H1 (cell line): ENCODE measurements at regions not wholly inside any gene's neighbourhood (a gene's known extent, or its start where the extent isn't known, plus 50 kb on each side); places are given as distances from the start of the nearest gene placed in this dataset.

Source experiments
- CTCF ChIA-PET: fragments of 300-600 bp; sonication (Branson Sonifier 250); formaldehyde crosslinking; loops from one replicate; lab custom pipeline; 2021; ENCODE audit not compliant: partially characterized antibody; lab: Charles Lee
- POLR2A ChIA-PET: fragments of 300-600 bp; sonication (Branson Sonifier 250); formaldehyde crosslinking; loops from one replicate; lab custom pipeline; 2021; ENCODE audit warnings: inconsistent platforms; ENCODE audit not compliant: partially characterized antibody; lab: Charles Lee
- DNase-seq, 2 experiments: peaks; one replicate each; pipeline versions ENCODE4 v3.0.0 to v3.0.0-alpha.2; 2010 to 2022; ENCODE audit warnings: low spot score in 2 of 2, low read depth in 1 of 2, mixed read lengths in 1 of 2
- FAIRE-seq: peaks from 2 replicates; lab custom pipeline; 2011; peaks lifted over from hg19 to GRCh38; lab: Jason Lieb, UNC
- H2AFZ ChIP-seq: 2 replicates; pipeline ENCODE4 v1.8.1; 2012; ENCODE audit warnings: low read length, inconsistent platforms
- H2AK5ac ChIP-seq: 2 replicates; pipeline ENCODE4 v1.6.1; 2013; ENCODE audit warnings: low read depth, low read length
- H2BK120ac ChIP-seq: replicated peaks from 2 replicates; pipeline ENCODE3; 2013; ENCODE audit warnings: low read depth, low read length, inconsistent platforms
- H2BK12ac ChIP-seq: 2 replicates; pipeline ENCODE4 v1.6.1; 2013; ENCODE audit warnings: low read depth, low read length
- H2BK15ac ChIP-seq: 2 replicates; pipeline ENCODE4 v1.6.1; 2013; ENCODE audit warnings: low read length
- H2BK20ac ChIP-seq: 2 replicates; pipeline ENCODE4 v1.6.1; 2013; ENCODE audit warnings: low read length
- H2BK5ac ChIP-seq: 2 replicates; pipeline ENCODE4 v1.6.1; 2013; ENCODE audit warnings: low read depth, low read length
- H3K14ac ChIP-seq: 2 replicates; pipeline ENCODE4 v1.6.1; 2013; ENCODE audit warnings: inconsistent platforms; ENCODE audit not compliant: insufficient read length
- H3K18ac ChIP-seq: 2 replicates; pipeline ENCODE4 v1.6.1; 2013; ENCODE audit warnings: low read length; ENCODE audit errors: extremely low read depth
- H3K23ac ChIP-seq: 2 replicates; pipeline ENCODE4 v1.6.1; 2013; ENCODE audit warnings: inconsistent platforms; ENCODE audit not compliant: insufficient read length
- H3K23me2 ChIP-seq: 2 replicates; pipeline ENCODE4 v1.6.1; 2013; ENCODE audit warnings: low read depth, low read length
- H3K27ac ChIP-seq: 2 replicates; pipeline ENCODE4 v1.6.1; 2011; ENCODE audit warnings: low read depth, low read length, inconsistent platforms
- H3K27me3 ChIP-seq, 4 experiments: replicated peaks in 1 of 4; 1 replicate in 1 of 4; 2 replicates in 3 of 4; pipeline versions ENCODE4 v1.6.1 to v1.8.1; 2011 to 2013; ENCODE audit warnings: low read length in 3 of 4, mild to moderate bottlenecking in 3 of 4, inconsistent platforms in 2 of 4, mixed read lengths in 2 of 4, moderate library complexity in 1 of 4; ENCODE audit not compliant: control insufficient read depth in 3 of 4, insufficient read depth in 3 of 4; ENCODE audit errors: extremely low read depth in 1 of 4
- H3K36me3 ChIP-seq, 4 experiments: 2 replicates each; pipeline versions ENCODE4 v1.6.1 to v1.8.1; 2011 to 2013; ENCODE audit warnings: mild to moderate bottlenecking in 4 of 4, low read length in 3 of 4, moderate library complexity in 2 of 4, control low read depth in 1 of 4, inconsistent platforms in 1 of 4; ENCODE audit not compliant: insufficient read depth in 4 of 4, control insufficient read depth in 2 of 4
- H3K4ac ChIP-seq: replicated peaks from 2 replicates; pipeline ENCODE3; 2013; ENCODE audit warnings: low read length, low read depth, mixed read lengths, inconsistent platforms; ENCODE audit not compliant: insufficient read length
- H3K4me1 ChIP-seq, 4 experiments: replicated peaks in 1 of 4; 1 replicate in 1 of 4; 2 replicates in 3 of 4; pipeline versions ENCODE4 v1.6.1 to v1.8.1; 2011 to 2013; ENCODE audit warnings: low read length in 3 of 4, inconsistent platforms in 2 of 4, mixed read lengths in 1 of 4; ENCODE audit not compliant: insufficient read depth in 4 of 4, control insufficient read depth in 3 of 4
- H3K4me2 ChIP-seq, 2 experiments: 2 replicates each; pipeline versions ENCODE4 v1.6.1 to v1.8.1; 2011 to 2013; ENCODE audit warnings: low read depth in 2 of 2, low read length in 2 of 2, control low read depth in 1 of 2, inconsistent platforms in 1 of 2, mild to moderate bottlenecking in 1 of 2; ENCODE audit not compliant: insufficient read depth in 1 of 2
- H3K4me3 ChIP-seq, 4 experiments: fragments of 200-600, 300-600 bp in 1 of 4; sonication (generic), shearing (Covaris generic), sonication (Bioruptor Twin) in 1 of 4; 2 replicates each; pipeline versions ENCODE4 v1.5.1 to v1.8.1; 2011 to 2016; ENCODE audit warnings: low read length in 4 of 4, low read depth in 3 of 4, control low read depth in 2 of 4, inconsistent platforms in 2 of 4, mild to moderate bottlenecking in 2 of 4, mixed read lengths in 1 of 4, moderate library complexity in 1 of 4; ENCODE audit not compliant: insufficient read depth in 2 of 4; ENCODE audit errors: extremely low read depth in 1 of 4
- H3K56ac ChIP-seq: replicated peaks from 2 replicates; pipeline ENCODE3; 2013; ENCODE audit warnings: low read depth, mild to moderate bottlenecking, mixed read lengths, low read length, inconsistent platforms; ENCODE audit not compliant: insufficient read length
- H3K79me1 ChIP-seq: 2 replicates; pipeline ENCODE4 v1.6.1; 2013; ENCODE audit warnings: low read depth, low read length, control low read depth
- H3K79me2 ChIP-seq, 2 experiments: 2 replicates each; pipeline versions ENCODE4 v1.6.1 to v1.8.1; 2012 to 2013; ENCODE audit warnings: low read length in 2 of 2, mild to moderate bottlenecking in 2 of 2, inconsistent platforms in 1 of 2; ENCODE audit not compliant: insufficient read depth in 2 of 2, control insufficient read depth in 1 of 2
- H3K9ac ChIP-seq, 4 experiments: replicated peaks in 1 of 4; 1 replicate in 1 of 4; 2 replicates in 3 of 4; pipeline versions ENCODE4 v1.6.1 to v1.8.1; 2011 to 2013; ENCODE audit warnings: low read depth in 3 of 4, low read length in 3 of 4, control low read depth in 2 of 4, mild to moderate bottlenecking in 2 of 4, moderate library complexity in 2 of 4, inconsistent platforms in 1 of 4; ENCODE audit errors: extremely low read depth in 1 of 4
- H3K9me3 ChIP-seq, 2 experiments: 2 replicates each; pipeline versions ENCODE4 v1.6.1 to v1.8.1; 2012 to 2013; ENCODE audit warnings: mild to moderate bottlenecking in 2 of 2, moderate library complexity in 2 of 2, control low read depth in 1 of 2, inconsistent platforms in 1 of 2, low read depth in 1 of 2, low read length in 1 of 2, mixed read lengths in 1 of 2; ENCODE audit not compliant: insufficient read depth in 2 of 2
- H4K20me1 ChIP-seq, 2 experiments: replicated peaks in 1 of 2; 2 replicates each; pipeline versions ENCODE3 to v1.8.1; 2011 to 2013; ENCODE audit warnings: inconsistent platforms in 2 of 2, low read length in 2 of 2, mild to moderate bottlenecking in 1 of 2; ENCODE audit not compliant: insufficient read depth in 2 of 2, control insufficient read depth in 1 of 2
- H4K5ac ChIP-seq: 2 replicates; pipeline ENCODE4 v1.6.1; 2013; ENCODE audit warnings: low read length, low read depth, mixed read lengths, inconsistent platforms; ENCODE audit not compliant: insufficient read length
- H4K8ac ChIP-seq: 2 replicates; pipeline ENCODE4 v1.8.0; 2013; ENCODE audit warnings: mild to moderate bottlenecking, moderate library complexity, low read length, inconsistent platforms; ENCODE audit not compliant: insufficient read depth; ENCODE audit errors: extremely low read depth
- H4K91ac ChIP-seq: replicated peaks from 2 replicates; pipeline ENCODE3; 2013; ENCODE audit warnings: low read length, mixed read lengths, inconsistent platforms; ENCODE audit not compliant: insufficient read length
- SIN3A ChIP-seq, 2 experiments: IDR thresholded peaks in 1 of 2; conservative IDR thresholded peaks in 1 of 2; 2 replicates each; pipeline ENCODE4 v1.6.1; 2011 to 2012; ENCODE audit warnings: low read length in 2 of 2, improper control_type of control experiment in 1 of 2, low read depth in 1 of 2, mild to moderate bottlenecking in 1 of 2
- WGBS, 2 experiments: shearing (Covaris generic) in 1 of 2; methylation state at CpG; one replicate each; pipeline versions ENCODE4 v1.1.6 to v1.1.7; 2013 to 2015; ENCODE audit warnings: low lambda C conversion rate in 2 of 2, mixed read lengths in 2 of 2, inconsistent platforms in 1 of 2, low coverage in 1 of 2, missing lambda C conversion rate in 1 of 2; ENCODE audit not compliant: insufficient replicate concordance in 2 of 2, insufficient coverage in 1 of 2, insufficient read length in 1 of 2; ENCODE audit errors: extremely low coverage in 1 of 2, missing lambda C conversion rate in 1 of 2; 5-methylcytosine and 5-hydroxymethylcytosine counted together

GRCh38 chr7:31408140-31408729 is 67.7 kb upstream of the NEUROD6 start:
- CTCF ChIA-PET, result interaction anchor here (0.7 kb wide), 2 partner anchors 13 to 82 kb away, joined by 3 to 4 read pairs; no protein-coding TSS in a partner anchor
- Histone ChIP-seq H2BK15ac (no peak overlapping the region), H3K9me3 (no peaks in the 10 kb centered on the region), H3K9ac (no peak overlapping the region), H3K23me2 (no peaks in the 10 kb centered on the region; the same call in 1 of the 2 replicates), H4K8ac (no peak overlapping the region), H4K91ac (no peak overlapping the region), H3K23ac (no peak overlapping the region), H3K4me1 (no peaks in the 10 kb centered on the region), H3K14ac (no peak overlapping the region), H3K4ac (no peak overlapping the region), H3K18ac (no peak overlapping the region), H3K56ac (no peak overlapping the region), H3K79me1 (no peaks in the 10 kb centered on the region), H3K4me2 (no peak overlapping the region), H3K36me3 (no peaks in the 10 kb centered on the region), H2BK12ac (no peak overlapping the region), H4K5ac (no peak overlapping the region), H2AFZ (no peak overlapping the region), H2BK5ac (no peak overlapping the region), H2BK120ac (no peak overlapping the region), H2AK5ac (no peak overlapping the region), H3K27ac (no peak overlapping the region), H2BK20ac (no peak overlapping the region), H4K20me1 (no peaks in the 10 kb centered on the region), H3K4me3 (no peak overlapping the region), H3K27me3 (no peaks in the 10 kb centered on the region), H3K79me2 (no peaks in the 10 kb centered on the region)
- POLR2A ChIA-PET, result no interaction called here
- DNase-seq (no peak), FAIRE-seq (no peak)
- 96% methylated on average over 3 of the region's 3 CpGs; no CpG with 5 or more reads in 1 of the 2 experiments for WGBS, 2 experiments
- no peak for TF ChIP-seq SIN3A (conservative IDR thresholded peaks at IDR 0.05 in 1 of 2, IDR thresholded peaks at IDR 0.05 in 1 of 2; ENCODE audit: low read depth in 1 of 2, low read length in 2 of 2)
